GM18858 (cell line): ENCODE measurements at regions not wholly inside any gene's neighbourhood (a gene's known extent, or its start where the extent isn't known, plus 50 kb on each side); places are given as distances from the start of the nearest gene placed in this dataset.
"Not testable (repeated sequence)": the region's sequence is repeated elsewhere in the genome, so short reads cannot be mapped to it uniquely, and the experiment has no call there.

Experiments used
- ATAC-seq: cut with Tn5 transposase; IDR thresholded peaks from one replicate; pipeline ENCODE4 v1.9.1; 2021; ENCODE audit not compliant: unreplicated experiment

DNA sequence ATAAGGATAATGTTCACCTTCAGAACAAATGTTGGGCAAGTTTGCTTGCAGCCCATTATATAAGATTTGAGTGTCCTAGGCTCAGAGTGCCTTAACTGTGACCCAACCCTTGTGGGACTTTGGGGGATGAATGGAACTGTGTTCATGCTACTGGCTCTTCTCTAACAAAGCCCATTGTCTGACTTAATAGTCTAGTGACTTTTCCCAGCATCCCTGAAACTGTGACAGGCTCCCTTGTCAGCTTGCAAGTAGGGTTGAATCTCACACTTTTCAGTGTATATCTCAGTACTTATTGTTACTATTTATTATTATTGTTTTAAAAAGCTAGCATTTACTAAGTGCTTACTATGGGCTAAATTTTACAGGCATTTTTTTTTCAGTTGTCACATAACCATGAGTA is 1488.2 kb downstream of the KHDRBS2 start:
- not testable (repeated sequence) for ATAC-seq

DNA sequence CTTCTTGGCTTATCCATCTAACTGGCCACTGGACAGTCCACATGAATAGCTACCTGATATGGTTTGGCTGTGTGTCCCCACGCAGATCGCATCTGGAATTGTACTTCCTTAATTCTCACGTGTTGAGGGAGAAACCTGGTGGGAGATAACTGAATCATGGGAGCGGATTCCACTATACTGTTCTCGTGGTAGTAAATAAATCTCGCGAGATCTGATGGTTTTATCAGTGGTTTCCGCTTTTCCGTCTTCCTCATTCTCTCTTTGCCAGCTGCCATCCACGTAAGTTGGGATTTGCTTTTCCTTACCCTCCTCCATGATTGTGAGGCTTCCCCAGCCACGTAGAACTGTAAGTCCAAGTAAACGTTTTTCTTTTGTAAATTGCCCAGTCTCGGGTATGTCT is 1496.4 kb downstream of the KHDRBS2 start:
- not testable (repeated sequence) for ATAC-seq

DNA sequence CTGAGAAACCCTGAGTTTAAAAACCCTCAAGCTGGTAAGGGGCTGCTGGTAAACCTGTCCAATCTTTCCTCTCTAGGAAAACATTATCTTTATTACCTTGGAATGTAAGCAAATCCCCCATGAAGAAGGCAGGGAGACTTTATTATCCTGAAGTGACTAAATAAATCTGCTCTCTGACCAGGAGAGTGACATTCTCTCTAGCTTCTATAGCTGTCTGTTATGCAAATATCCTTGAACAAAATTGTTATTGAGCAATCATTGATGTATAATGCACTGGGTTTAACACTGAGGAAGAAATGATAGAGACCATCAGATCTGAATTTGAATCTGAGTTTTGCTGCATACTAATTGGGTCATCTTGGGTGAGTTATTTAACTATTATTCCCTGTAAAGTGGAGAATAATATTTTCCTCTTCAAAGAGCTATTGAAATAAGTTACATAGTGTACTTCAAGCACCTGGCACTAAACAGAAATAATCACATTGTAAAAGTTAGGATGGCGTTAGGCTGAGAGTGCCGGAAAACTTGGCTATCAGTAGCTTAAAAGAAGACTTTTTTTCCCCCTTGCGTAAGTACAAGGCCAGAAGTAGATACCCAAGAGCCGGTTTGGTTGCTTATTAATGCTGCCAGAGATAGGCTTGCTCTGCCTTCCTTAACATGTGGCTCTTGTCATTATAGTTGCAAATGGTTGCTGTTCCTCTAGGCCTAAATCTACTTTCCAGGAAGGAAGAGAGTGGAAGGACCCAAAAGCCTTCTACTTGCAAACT is 1503.1 kb downstream of the KHDRBS2 start:
- not testable (repeated sequence) for ATAC-seq

DNA sequence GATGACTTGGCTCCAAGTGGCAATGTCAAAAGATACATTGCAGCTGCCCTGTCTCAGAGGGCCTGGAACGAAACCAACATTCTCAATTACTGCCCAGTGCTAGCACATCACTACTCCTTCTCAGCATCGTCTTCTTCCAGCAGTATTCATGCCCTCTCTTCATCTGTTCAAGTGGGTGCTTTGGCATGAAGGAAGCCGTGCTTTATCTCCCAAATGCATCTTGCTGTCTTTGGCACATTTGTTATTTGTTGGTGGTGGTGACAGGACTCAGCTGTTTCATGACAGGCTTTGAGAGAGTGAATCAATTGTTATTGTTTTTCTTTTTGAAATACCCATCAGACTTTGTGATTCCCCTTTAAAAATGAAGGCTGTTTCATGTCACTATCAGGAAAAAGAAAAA is 1506.4 kb downstream of the KHDRBS2 start:
- ATAC-seq = not testable (repeated sequence)

DNA sequence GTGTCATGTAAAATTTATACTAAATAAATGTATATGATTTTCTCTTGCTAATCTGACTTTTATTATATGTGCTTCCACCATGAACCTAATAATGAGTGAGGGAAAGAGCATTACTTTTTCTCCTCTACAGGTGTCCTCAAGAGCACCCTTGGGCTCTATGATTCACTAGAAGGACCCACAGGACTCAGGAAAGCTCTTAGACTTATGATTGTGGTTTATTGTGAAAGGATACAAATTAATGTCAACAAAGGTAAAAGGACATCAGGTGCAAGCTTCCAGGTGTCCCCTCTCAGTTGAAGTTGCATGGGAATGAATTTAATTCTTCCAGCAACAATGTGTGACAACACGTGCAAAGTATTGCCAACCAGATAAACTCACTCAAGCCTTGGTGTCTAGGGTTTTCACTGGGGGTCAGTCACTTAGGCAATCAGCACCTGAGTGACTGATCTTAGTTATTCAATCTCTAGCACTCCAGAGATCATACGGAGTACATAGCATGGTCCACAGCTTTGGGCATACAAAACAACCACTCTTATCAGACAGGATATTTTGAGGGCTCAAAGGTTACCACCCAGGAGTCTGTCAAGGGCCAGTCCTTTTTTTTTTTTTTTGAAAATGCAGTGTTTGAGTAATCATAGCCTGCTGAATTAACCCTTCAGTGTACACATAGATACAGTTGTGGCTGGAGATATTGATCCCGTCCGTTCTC is 1518.1 kb downstream of the KHDRBS2 start:
- ATAC-seq = not testable (repeated sequence)

DNA sequence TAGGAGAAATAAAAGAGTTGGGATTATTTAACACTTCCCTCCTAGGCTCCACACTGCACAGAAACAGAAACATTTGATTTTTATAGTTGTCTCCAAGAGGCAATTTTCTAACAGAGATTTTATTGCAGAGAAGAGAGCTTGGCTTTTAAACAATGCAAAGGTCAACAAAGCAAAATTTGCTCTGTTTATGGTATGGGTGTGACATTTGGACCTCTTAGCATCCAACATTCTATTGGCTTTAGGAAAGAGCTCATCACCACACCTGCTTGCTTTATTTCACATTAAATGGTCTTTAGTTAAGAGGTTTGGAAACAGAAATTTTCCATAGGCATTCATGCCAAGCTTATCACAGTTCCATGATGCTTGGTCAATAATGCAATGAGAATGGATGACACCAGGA is 1520.7 kb downstream of the KHDRBS2 start:
- ATAC-seq = not testable (repeated sequence)

DNA sequence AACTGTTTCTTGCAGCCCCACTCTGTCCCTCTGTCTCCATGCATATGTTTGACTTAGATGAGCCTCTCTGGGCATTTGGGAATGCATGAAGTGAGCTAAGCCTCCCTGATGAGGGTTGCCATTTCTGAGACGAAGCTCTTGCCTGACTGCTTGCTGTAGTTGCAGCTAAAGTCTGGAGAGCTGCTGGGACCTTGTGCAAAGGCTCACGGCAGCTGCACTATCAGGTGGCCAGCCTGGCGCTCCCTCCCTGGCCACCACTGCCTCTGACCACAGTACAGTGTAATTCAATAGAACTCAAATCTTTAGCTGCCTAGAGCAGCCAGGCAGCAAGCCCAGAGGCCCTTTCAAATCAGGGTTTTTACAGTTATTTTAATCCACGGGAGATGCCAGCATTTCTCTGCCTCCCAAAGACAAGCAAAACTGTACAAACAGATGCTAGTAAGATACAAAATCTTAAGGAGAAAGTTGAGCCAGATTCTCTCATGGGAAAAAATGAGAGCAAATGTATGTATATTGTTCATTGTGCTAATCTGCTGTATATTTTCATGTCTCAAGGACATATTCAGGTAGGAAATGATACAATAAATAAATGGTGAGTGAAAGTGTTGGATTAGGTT is 1522.5 kb downstream of the KHDRBS2 start:
- not testable (repeated sequence) for ATAC-seq

DNA sequence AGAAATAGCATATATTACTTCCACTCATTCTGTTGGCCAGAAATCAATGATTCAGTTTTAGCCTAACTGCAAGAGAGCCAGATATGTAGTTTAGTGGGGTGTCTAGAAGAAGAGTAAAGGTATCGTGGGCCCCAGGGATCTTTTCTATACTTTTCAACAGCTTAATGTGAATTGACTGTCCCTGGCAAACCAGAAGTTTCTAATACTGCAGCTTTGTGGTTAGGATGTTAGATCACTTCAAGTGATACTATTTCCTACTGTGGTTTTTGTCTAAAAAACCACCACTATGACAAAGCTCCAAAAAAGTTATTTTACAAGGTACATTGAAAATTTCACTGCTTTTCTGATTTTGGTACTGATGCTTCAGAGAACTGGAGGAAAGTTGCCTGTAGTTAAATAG is 1525.1 kb downstream of the KHDRBS2 start:
- not testable (repeated sequence) for ATAC-seq

DNA sequence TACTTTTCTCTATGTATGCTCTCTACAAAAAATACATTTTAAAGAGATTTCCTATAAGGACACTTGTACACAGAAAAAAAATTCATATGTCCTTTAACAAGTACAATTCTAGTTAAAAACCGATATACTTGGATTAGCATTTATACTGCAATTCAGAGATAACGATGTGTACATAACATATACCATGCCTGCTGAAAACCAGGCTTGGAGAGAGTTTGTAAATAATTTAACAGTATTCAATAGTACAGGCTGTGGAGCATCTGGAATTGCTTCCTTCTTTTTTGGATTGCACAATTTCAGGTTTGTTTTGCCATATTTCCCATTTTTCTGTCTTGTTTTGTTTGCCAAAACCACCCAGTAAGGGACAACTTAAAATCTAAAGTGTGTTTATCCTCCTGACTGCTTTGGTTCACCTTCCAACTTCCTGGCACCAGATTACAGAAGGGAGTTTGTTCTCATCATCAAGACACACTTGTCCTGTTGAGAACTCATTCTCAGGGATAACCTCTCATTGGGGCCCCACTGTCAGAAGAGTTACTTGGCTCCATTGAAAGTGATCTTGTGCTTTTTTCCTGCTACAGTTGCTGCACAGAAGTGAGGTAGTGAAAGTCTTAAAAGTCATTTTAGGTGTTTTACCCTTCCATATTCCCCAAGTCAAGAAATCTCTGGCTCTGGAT is 1526.7 kb downstream of the KHDRBS2 start:
- ATAC-seq = not testable (repeated sequence)

DNA sequence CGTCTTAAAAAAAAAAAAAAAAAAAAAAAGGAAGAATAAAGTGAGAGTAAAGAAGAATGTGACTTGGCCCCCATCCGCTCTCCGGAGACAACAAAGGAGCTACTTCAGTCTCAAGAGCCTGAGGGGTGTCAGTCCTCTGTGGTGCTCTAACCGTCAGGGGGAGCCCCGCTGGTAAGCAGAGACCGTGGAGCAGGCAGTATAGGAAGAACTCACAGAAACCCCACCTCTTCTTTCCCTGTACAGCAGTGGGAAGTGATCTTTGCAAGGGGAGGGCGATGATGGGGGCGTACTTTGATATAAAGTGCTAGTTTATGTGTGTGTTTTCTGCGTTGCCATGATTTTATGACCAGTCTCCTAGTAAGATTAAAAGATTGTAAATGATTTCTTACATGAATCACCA is 1527.3 kb downstream of the KHDRBS2 start:
- ATAC-seq = not testable (repeated sequence)

DNA sequence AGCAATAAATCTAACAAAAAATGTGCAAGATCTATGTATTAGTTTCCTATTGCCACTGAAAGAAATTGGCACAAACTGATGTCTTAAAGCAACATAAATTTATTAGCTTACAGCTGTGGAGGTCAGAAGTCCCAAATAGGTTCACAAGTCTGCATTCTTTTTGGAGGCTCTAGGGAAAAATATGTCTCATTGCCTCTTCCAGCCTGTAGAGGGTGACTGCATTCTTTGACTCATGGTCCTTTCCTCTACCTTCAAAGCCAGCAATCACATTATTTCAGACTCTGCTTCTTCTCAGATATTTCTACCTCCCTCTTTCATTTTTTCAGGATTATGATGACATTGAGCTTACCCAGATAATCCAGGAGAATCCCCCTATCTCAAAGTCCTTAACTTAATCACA is 1531.1 kb downstream of the KHDRBS2 start:
- ATAC-seq = no peak

DNA sequence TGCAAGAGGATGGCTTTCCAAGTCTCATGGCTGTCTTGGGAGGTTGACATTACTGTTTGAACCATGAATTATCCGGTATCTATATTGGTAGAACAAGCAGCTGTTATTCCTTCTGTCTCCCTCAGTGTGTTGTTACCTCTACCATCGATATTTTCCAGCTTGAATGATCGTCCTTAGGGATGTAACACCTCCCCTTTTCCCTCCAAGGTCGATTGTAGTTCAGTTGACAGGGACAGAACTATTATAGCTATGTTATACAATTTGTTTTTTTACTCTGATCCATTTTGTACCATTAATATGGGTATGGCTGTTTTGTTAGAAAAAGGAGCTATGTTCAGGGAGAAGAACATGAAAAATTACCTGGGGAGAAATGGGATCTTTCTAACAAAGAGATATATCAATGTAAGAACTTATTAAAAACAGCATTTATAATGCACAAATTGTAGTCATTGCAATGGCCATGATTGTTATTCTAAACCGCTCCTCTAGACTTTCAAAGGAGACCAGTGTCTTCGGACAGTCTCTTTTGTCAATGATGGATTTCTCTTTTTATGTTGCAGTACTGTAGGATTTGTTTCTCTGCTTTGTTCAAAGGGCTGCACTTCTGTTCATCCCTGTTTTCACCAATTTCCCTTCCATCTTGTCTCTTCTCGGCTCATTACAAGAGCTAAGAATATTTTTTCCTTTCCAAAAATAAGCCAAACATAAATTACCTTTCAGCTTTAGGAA is 1535.5 kb downstream of the KHDRBS2 start:
- ATAC-seq = not testable (repeated sequence)

DNA sequence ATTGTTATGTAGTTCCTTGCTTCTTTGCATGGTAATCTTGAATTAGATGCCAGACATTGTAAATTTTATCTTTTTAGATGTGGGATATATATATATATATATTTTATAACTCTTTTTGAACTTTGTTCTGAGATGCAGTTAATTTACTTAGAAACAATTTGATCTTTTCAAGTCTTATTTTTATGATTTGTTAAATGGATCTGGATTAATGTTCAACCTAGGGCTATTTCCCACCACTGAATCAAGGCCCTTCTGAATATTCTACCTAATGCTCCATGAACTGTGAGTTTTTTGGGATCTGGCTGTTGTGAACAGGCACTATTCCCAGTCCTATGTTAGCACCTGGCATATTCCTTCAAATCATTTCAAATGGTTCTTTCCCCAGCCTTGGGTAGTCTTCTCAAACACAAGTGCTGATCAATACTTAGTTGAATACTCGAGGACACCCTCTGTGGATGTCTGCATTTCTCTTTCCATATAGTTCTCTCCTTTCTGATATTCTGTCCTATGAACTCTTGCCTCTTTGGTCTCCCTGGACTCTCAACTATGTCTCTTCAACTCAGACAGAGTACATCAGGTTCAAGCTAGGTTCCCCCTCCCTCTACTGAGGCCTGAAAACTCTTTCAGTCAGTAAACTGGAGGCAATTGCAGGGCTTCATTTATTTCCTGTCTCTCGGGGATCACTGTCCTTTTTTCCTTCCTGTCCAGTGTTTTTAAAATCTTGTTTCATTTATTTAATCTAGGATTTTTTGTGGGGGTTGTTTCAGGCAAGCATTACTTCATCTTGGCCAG is 1538.1 kb downstream of the KHDRBS2 start:
- ATAC-seq = not testable (repeated sequence)

DNA sequence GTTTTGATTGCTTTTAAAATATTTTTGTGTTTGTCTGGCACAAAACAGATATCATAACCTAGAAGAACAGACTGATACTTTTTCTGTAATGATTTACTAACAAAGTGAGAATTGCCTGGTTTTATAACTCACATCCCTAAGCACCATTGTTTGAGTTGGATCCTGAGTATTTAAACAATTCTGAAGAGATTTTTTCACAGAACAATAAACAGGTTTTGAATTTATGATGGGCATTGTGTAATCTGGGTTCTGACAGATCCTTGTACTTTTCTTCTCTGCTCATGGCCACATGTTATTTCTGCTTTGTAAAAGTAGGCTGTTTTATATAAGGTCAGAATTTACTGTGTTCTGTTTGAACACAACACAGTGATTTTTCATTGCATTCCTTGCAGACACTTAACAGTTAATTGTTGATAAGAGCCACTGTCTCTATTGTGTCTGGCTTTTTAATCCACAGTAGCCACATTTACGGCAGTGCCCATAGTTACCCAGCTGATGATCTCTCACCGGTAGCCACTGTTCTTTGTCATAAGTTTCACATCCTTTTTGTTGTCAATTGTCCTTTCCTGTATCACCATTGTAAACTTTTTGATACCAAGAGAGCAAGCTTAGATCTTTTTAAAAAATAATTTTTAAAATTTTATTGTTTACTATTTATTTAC is 1548.1 kb downstream of the KHDRBS2 start:
- peak; percentile 83 for ATAC-seq

DNA sequence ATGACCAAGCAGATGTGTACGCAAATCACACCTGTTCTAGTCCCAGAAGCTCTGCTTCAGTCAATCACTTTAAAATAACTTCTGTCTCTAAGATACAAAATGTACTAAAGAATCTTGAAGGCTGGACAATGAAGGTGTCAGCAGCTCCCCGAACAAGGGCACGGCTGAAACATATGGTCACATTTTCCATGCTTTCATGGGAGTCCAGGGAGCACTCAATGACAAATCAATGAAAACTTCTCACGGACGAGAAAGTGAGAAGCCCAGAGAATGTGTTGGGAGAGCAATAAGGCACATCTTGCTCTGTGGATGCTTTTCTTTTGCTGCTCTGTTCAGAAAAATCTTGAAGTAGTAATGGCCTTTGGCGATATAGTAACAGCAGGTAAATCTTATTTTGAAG is 1548.7 kb downstream of the KHDRBS2 start:
- ATAC-seq = not testable (repeated sequence)

DNA sequence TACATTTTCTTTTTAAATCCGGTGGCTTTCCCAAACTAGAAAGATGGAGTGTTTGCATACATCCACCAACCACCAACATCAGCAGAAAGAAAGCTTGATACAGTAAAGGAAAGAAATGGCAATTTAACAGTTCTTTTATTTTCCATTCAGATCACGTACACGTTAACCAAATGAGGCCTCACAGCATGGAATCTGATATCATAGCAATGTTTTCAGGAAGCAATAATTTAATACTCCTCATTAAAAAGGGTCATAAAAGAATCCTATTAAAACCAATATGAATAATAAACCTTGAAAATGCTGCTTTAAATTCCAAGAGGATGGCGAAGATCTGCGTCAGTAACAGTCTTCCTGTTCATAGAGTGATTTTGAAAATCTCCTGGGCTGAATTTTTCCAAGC is 1562.1 kb downstream of the KHDRBS2 start:
- not testable (repeated sequence) for ATAC-seq

DNA sequence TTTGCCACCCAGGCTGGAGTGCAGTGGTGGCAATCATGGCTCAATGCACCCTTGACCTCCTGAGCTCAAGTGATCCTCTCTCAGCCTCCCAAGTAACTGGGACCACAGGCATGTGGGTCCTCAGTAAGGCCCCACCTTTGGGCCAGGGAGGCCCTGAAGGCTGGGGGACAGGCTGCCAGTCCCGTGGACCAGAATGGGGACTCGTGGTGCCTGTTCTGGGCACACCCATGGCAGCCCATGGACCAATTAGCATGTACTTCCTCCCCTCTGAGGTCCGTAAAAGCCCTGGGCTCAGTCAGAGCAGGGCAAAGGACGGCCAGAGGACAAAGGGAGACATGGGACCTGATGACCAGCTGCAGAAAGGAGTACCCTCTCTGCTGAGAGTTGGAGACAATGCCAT is 1590.8 kb downstream of the KHDRBS2 start:
- ATAC-seq = no peak

DNA sequence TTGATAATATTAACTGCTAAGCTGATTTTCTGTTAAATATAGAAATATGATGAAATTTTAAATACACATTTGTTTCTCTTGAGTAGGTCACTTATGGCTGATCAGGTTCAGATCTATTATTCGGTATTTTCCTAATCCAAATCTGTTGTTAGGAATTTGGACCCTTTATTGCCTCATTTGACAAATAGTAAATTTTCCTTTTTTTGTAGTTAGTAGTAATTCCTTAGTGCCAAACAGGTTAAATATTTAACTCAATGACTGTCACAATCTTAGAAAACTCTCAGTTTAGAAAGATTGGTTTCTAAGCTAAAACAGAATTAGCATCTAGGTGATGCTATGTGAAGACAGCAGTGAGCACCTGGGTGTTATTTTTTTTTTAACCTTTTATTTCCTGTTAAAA is 1598.9 kb downstream of the KHDRBS2 start:
- ATAC-seq = no peak

DNA sequence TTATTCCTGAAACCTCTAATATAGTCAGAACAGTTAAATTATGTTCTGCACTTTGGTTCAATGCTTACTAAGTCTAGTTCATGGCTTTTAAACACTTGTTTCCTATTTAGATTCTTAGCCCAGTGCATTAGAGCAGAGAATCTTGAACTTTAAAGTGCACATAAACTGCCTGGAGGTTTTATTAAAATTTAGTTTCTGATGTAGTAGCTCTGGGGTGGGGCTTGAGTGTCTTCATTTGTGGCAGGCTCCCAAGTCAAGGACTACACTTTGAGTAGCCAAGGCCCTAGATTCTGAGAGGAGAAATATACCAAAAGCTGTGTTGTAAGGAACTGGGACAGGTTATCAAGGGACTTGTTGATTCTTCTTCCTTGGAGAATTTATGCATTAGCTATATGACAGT is 1604.2 kb downstream of the KHDRBS2 start:
- no peak for ATAC-seq
